ENCODE measurements at regions not wholly inside any gene's neighbourhood (a gene's known extent, or its start where the extent isn't known, plus 50 kb on each side); places are given as distances from the start of the nearest gene placed in this dataset.
"Not testable (repeated sequence)": the region's sequence is repeated elsewhere in the genome, so short reads cannot be mapped to it uniquely, and the experiment has no call there.

- Histone ChIP-seq H3K27me3 (ENCODE audit: control insufficient read depth in 5 of 5, insufficient read depth in 4 of 5, low read length in 5 of 5) (no peaks in the 10 kb centered on the region), H3K4me1 (ENCODE audit: control insufficient read depth in 5 of 5, insufficient read depth in 5 of 5, low read length in 5 of 5) (no peaks in the 10 kb centered on the region), H3K9ac (ENCODE audit: low read length in 5 of 5) (no peak overlapping the region)
Measured at GRCh38 chr2:78734221-78734620, 291.3 kb upstream of the REG3G start.

GRCh38 chr2:78739282-78739681 is 286.2 kb upstream of the REG3G start:
- H3K4me1 ChIP-seq (ENCODE audit: control insufficient read depth in 5 of 5, insufficient read depth in 5 of 5, low read length in 5 of 5): no peaks in the 10 kb centered on the region
- peaks cover 0 to 4% (median 0%) of the 10 kb centered on the region in 5 donors for H3K9me3 ChIP-seq (ENCODE audit: control insufficient read depth in 5 of 5, low read length in 5 of 5)
- no peaks in the 10 kb centered on the region for H3K27me3 ChIP-seq (ENCODE audit: control insufficient read depth in 5 of 5, insufficient read depth in 4 of 5, low read length in 5 of 5)
- no peak overlapping the region for H3K4me3 ChIP-seq (ENCODE audit: low read depth in 1 of 5, low read length in 5 of 5)
- no peaks in the 10 kb centered on the region for H3K36me3 ChIP-seq (ENCODE audit: control insufficient read depth in 5 of 5, insufficient read depth in 5 of 5, low read length in 5 of 5)
- no peak overlapping the region for H3K27ac ChIP-seq (ENCODE audit: low read depth, low read length)
- H3K9ac ChIP-seq (ENCODE audit: low read length in 5 of 5): no peak overlapping the region

More at GRCh38 chr2:78734221-78734620, 291.3 kb upstream of the REG3G start:
- Histone ChIP-seq H3K4me3 (ENCODE audit: low read depth in 1 of 5, low read length in 5 of 5) (no peak overlapping the region), H3K9me3 (ENCODE audit: control insufficient read depth in 5 of 5, low read length in 5 of 5) (peaks cover 0 to 4% (median 0%) of the 10 kb centered on the region in 5 donors), H3K36me3 (ENCODE audit: control insufficient read depth in 5 of 5, insufficient read depth in 5 of 5, low read length in 5 of 5) (no peaks in the 10 kb centered on the region), H3K27ac (ENCODE audit: low read depth, low read length) (no peak overlapping the region)

- no peaks in the 10 kb centered on the region for H3K27me3 ChIP-seq (ENCODE audit: control insufficient read depth in 5 of 5, insufficient read depth in 4 of 5, low read length in 5 of 5)
- H3K4me3 ChIP-seq (ENCODE audit: low read depth in 1 of 5, low read length in 5 of 5): no peak overlapping the region
- no peaks in the 10 kb centered on the region for H3K9me3 ChIP-seq (ENCODE audit: control insufficient read depth in 5 of 5, low read length in 5 of 5)
- H3K9ac ChIP-seq (ENCODE audit: low read length in 5 of 5): no peak overlapping the region
- no peaks in the 10 kb centered on the region for H3K36me3 ChIP-seq (ENCODE audit: control insufficient read depth in 5 of 5, insufficient read depth in 5 of 5, low read length in 5 of 5)
- no peak overlapping the region for H3K27ac ChIP-seq (ENCODE audit: low read depth, low read length)
- H3K4me1 ChIP-seq (ENCODE audit: control insufficient read depth in 5 of 5, insufficient read depth in 5 of 5, low read length in 5 of 5): no peaks in the 10 kb centered on the region
Measured at GRCh38 chr2:78749638-78750037, 275.9 kb upstream of the REG3G start.

GRCh38 chr2:78750219-78750618 is 275.3 kb upstream of the REG3G start:
- H3K27me3 ChIP-seq (ENCODE audit: control insufficient read depth in 5 of 5, insufficient read depth in 4 of 5, low read length in 5 of 5): no peaks in the 10 kb centered on the region
- no peaks in the 10 kb centered on the region for H3K4me1 ChIP-seq (ENCODE audit: control insufficient read depth in 5 of 5, insufficient read depth in 5 of 5, low read length in 5 of 5)
- no peaks in the 10 kb centered on the region for H3K9me3 ChIP-seq (ENCODE audit: control insufficient read depth in 5 of 5, low read length in 5 of 5)
- no peak overlapping the region for H3K9ac ChIP-seq (ENCODE audit: low read length in 5 of 5)
- no peak overlapping the region for H3K4me3 ChIP-seq (ENCODE audit: low read depth in 1 of 5, low read length in 5 of 5)
- no peak overlapping the region for H3K27ac ChIP-seq (ENCODE audit: low read depth, low read length)
- H3K36me3 ChIP-seq (ENCODE audit: control insufficient read depth in 5 of 5, insufficient read depth in 5 of 5, low read length in 5 of 5): no peaks in the 10 kb centered on the region

- peaks cover 0 to 2% (median 0%) of the 10 kb centered on the region in 5 donors for H3K9me3 ChIP-seq (ENCODE audit: control insufficient read depth in 5 of 5, low read length in 5 of 5)
- H3K27me3 ChIP-seq (ENCODE audit: control insufficient read depth in 5 of 5, insufficient read depth in 4 of 5, low read length in 5 of 5): no peaks in the 10 kb centered on the region
- no peak overlapping the region for H3K4me3 ChIP-seq (ENCODE audit: low read depth in 1 of 5, low read length in 5 of 5)
- no peaks in the 10 kb centered on the region for H3K4me1 ChIP-seq (ENCODE audit: control insufficient read depth in 5 of 5, insufficient read depth in 5 of 5, low read length in 5 of 5)
- no peak overlapping the region for H3K27ac ChIP-seq (ENCODE audit: low read depth, low read length)
- no peak overlapping the region for H3K9ac ChIP-seq (ENCODE audit: low read length in 5 of 5)
- H3K36me3 ChIP-seq (ENCODE audit: control insufficient read depth in 5 of 5, insufficient read depth in 5 of 5, low read length in 5 of 5): no peaks in the 10 kb centered on the region
Measured at GRCh38 chr2:78754930-78755329, 270.6 kb upstream of the REG3G start.

GRCh38 chr2:78757191-78757590 is 268.3 kb upstream of the REG3G start:
- Histone ChIP-seq H3K9ac (ENCODE audit: low read length in 5 of 5) (no peak overlapping the region), H3K27ac (ENCODE audit: low read depth, low read length) (no peak overlapping the region), H3K4me1 (ENCODE audit: control insufficient read depth in 5 of 5, insufficient read depth in 5 of 5, low read length in 5 of 5) (no peaks in the 10 kb centered on the region), H3K4me3 (ENCODE audit: low read depth in 1 of 5, low read length in 5 of 5) (no peak overlapping the region), H3K36me3 (ENCODE audit: control insufficient read depth in 5 of 5, insufficient read depth in 5 of 5, low read length in 5 of 5) (no peaks in the 10 kb centered on the region), H3K9me3 (ENCODE audit: control insufficient read depth in 5 of 5, low read length in 5 of 5) (peaks cover 0 to 20% (median 12%) of the 10 kb centered on the region in 5 donors), H3K27me3 (ENCODE audit: control insufficient read depth in 5 of 5, insufficient read depth in 4 of 5, low read length in 5 of 5) (no peaks in the 10 kb centered on the region)

GRCh38 chr2:78757640-78758039 is 267.9 kb upstream of the REG3G start:
- Histone ChIP-seq H3K27me3 (ENCODE audit: control insufficient read depth in 5 of 5, insufficient read depth in 4 of 5, low read length in 5 of 5) (no peaks in the 10 kb centered on the region), H3K9me3 (ENCODE audit: control insufficient read depth in 5 of 5, low read length in 5 of 5) (peaks cover 0 to 23% (median 12%) of the 10 kb centered on the region in 5 donors), H3K4me3 (ENCODE audit: low read depth in 1 of 5, low read length in 5 of 5) (no peak overlapping the region), H3K4me1 (ENCODE audit: control insufficient read depth in 5 of 5, insufficient read depth in 5 of 5, low read length in 5 of 5) (no peaks in the 10 kb centered on the region), H3K9ac (ENCODE audit: low read length in 5 of 5) (no peak overlapping the region), H3K27ac (ENCODE audit: low read depth, low read length) (no peak overlapping the region), H3K36me3 (ENCODE audit: control insufficient read depth in 5 of 5, insufficient read depth in 5 of 5, low read length in 5 of 5) (no peaks in the 10 kb centered on the region)

- H3K36me3 ChIP-seq (ENCODE audit: control insufficient read depth in 5 of 5, insufficient read depth in 5 of 5, low read length in 5 of 5); H3K27ac ChIP-seq (ENCODE audit: low read depth, low read length): not testable (repeated sequence)
Measured at GRCh38 chr2:78758765-78759164, 266.7 kb upstream of the REG3G start.

GRCh38 chr2:78766459-78766858 is 259.0 kb upstream of the REG3G start:
- Histone ChIP-seq H3K9me3 (ENCODE audit: control insufficient read depth in 5 of 5, low read length in 5 of 5) (peaks cover 0 to 9% (median 5%) of the 10 kb centered on the region in 5 donors), H3K27ac (ENCODE audit: low read depth, low read length) (no peak overlapping the region), H3K36me3 (ENCODE audit: control insufficient read depth in 5 of 5, insufficient read depth in 5 of 5, low read length in 5 of 5) (no peaks in the 10 kb centered on the region), H3K27me3 (ENCODE audit: control insufficient read depth in 5 of 5, insufficient read depth in 4 of 5, low read length in 5 of 5) (no peaks in the 10 kb centered on the region), H3K4me1 (ENCODE audit: control insufficient read depth in 5 of 5, insufficient read depth in 5 of 5, low read length in 5 of 5) (peaks cover 0 to 7% (median 0%) of the 10 kb centered on the region in 5 donors), H3K9ac (ENCODE audit: low read length in 5 of 5) (no peak overlapping the region), H3K4me3 (ENCODE audit: low read depth in 1 of 5, low read length in 5 of 5) (no peak overlapping the region)

More at GRCh38 chr2:78758765-78759164, 266.7 kb upstream of the REG3G start:
- H3K27me3 ChIP-seq (ENCODE audit: control insufficient read depth in 5 of 5, insufficient read depth in 4 of 5, low read length in 5 of 5); H3K9ac ChIP-seq (ENCODE audit: low read length in 5 of 5); H3K4me3 ChIP-seq (ENCODE audit: low read depth in 1 of 5, low read length in 5 of 5); H3K4me1 ChIP-seq (ENCODE audit: control insufficient read depth in 5 of 5, insufficient read depth in 5 of 5, low read length in 5 of 5): not testable (repeated sequence)
- H3K9me3 ChIP-seq (ENCODE audit: control insufficient read depth in 5 of 5, low read length in 5 of 5): peaks cover 0 to 23% (median 12%) of the 10 kb centered on the region in 5 donors

GRCh38 chr2:78768016-78768415 is 257.5 kb upstream of the REG3G start:
- Histone ChIP-seq H3K4me3 (ENCODE audit: low read depth in 1 of 5, low read length in 5 of 5) (no peak overlapping the region), H3K36me3 (ENCODE audit: control insufficient read depth in 5 of 5, insufficient read depth in 5 of 5, low read length in 5 of 5) (no peaks in the 10 kb centered on the region), H3K9ac (ENCODE audit: low read length in 5 of 5) (no peak overlapping the region), H3K4me1 (ENCODE audit: control insufficient read depth in 5 of 5, insufficient read depth in 5 of 5, low read length in 5 of 5) (peaks cover 0 to 7% (median 0%) of the 10 kb centered on the region in 5 donors), H3K27ac (ENCODE audit: low read depth, low read length) (no peak overlapping the region), H3K27me3 (ENCODE audit: control insufficient read depth in 5 of 5, insufficient read depth in 4 of 5, low read length in 5 of 5) (no peaks in the 10 kb centered on the region), H3K9me3 (ENCODE audit: control insufficient read depth in 5 of 5, low read length in 5 of 5) (no peaks in the 10 kb centered on the region)

GRCh38 chr2:78775291-78775690 is 250.2 kb upstream of the REG3G start:
- no peaks in the 10 kb centered on the region for H3K27me3 ChIP-seq (ENCODE audit: control insufficient read depth in 5 of 5, insufficient read depth in 4 of 5, low read length in 5 of 5)
- no peak overlapping the region for H3K4me3 ChIP-seq (ENCODE audit: low read depth in 1 of 5, low read length in 5 of 5)
- no peak overlapping the region for H3K27ac ChIP-seq (ENCODE audit: low read depth, low read length)
- H3K9ac ChIP-seq (ENCODE audit: low read length in 5 of 5): no peak overlapping the region
- peaks cover 0 to 2% (median 0%) of the 10 kb centered on the region in 5 donors for H3K9me3 ChIP-seq (ENCODE audit: control insufficient read depth in 5 of 5, low read length in 5 of 5)
- H3K36me3 ChIP-seq (ENCODE audit: control insufficient read depth in 5 of 5, insufficient read depth in 5 of 5, low read length in 5 of 5): no peaks in the 10 kb centered on the region
- H3K4me1 ChIP-seq (ENCODE audit: control insufficient read depth in 5 of 5, insufficient read depth in 5 of 5, low read length in 5 of 5): peaks cover 0 to 7% (median 0%) of the 10 kb centered on the region in 5 donors

Measured in subcutaneous abdominal adipose tissue (tissue), 5 donors.